ENCODE measurements at regions not wholly inside any gene's neighbourhood (a gene's known extent, or its start where the extent isn't known, plus 50 kb on each side); places are given as distances from the start of the nearest gene placed in this dataset.

DNA sequence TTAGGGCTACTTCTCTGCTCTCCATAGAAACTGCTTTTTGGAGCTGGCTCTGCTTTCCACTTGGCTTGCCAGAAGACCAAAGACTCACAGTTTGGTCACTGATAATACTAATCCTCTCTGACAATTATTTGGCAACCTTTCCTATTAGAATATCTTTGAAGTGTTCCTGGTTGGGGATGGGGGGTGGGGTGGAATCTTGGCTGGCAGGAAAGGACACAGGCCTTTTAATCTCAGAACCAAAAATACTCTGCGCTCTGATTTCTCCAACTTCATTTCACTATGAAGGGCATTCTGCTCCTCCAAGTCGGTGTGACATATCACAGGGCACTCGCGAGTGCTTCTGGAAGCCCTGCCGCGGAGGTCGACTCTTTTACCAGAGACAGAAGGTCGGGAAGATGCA is 1329.0 kb upstream of the WWC1 start:
- H3K27ac ChIP-seq, result no peak overlapping the region
- no peak for TF ChIP-seq ZFX (IDR thresholded peaks at IDR 0.05; ENCODE audit: borderline replicate concordance)
- TF ChIP-seq, protein P1, sequence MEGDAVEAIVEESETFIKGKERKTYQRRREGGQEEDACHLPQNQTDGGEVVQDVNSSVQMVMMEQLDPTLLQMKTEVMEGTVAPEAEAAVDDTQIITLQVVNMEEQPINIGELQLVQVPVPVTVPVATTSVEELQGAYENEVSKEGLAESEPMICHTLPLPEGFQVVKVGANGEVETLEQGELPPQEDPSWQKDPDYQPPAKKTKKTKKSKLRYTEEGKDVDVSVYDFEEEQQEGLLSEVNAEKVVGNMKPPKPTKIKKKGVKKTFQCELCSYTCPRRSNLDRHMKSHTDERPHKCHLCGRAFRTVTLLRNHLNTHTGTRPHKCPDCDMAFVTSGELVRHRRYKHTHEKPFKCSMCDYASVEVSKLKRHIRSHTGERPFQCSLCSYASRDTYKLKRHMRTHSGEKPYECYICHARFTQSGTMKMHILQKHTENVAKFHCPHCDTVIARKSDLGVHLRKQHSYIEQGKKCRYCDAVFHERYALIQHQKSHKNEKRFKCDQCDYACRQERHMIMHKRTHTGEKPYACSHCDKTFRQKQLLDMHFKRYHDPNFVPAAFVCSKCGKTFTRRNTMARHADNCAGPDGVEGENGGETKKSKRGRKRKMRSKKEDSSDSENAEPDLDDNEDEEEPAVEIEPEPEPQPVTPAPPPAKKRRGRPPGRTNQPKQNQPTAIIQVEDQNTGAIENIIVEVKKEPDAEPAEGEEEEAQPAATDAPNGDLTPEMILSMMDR (IDR thresholded peaks at IDR 0.05), result no peak

DNA sequence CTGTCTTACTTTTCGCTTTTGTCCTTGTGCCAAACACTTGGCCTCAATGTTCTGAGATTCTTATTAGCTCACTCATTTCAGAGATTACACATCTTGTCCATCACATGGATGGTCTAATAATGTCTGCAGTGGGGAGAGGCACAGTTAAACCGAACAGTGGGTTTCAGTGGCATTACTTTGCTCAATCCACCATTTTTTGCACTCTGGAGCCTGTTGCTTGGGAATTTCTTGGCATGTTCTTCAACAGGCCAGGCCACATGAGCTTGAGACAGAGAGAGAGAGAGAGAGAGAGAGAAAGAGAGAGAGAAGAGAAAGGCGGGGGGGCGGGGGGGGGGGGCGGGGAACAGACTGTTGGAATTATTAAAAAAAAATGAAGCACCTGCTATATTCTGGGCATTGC is 1327.8 kb upstream of the WWC1 start:
- H3K27ac ChIP-seq, result no peak overlapping the region
- TF ChIP-seq, protein P1 (IDR thresholded peaks at IDR 0.05), result no peak
- no peak for TF ChIP-seq ZFX (IDR thresholded peaks at IDR 0.05; ENCODE audit: borderline replicate concordance)

DNA sequence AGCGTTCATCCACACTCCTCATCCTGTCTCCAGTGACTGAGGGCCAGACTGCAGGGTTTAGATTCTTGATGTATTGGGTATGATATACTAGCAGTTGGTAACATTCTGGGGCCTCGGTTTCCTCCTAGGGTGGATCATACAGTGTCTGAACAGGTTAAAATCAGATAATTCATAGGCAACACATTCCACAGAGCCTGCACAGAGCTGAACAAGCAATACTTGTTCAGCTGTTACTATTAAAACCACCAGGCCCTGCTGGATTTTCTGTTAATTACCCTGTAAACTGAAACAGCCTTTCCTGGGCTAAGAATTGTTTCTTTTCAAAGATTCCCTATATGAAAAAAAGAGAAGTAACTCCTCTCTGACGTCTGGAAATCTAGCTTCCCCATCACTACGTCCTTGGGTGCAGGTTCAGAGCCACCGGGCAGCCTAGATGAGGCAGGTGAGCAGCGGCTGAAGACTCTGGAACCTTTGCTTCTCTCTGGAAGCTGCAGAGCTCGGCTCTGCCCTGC is 1313.5 kb upstream of the WWC1 start:
- TF ChIP-seq, protein P1 (IDR thresholded peaks at IDR 0.05), result no peak
- no peak for TF ChIP-seq ZFX (IDR thresholded peaks at IDR 0.05; ENCODE audit: borderline replicate concordance)
- no peak overlapping the region for H3K27ac ChIP-seq

DNA sequence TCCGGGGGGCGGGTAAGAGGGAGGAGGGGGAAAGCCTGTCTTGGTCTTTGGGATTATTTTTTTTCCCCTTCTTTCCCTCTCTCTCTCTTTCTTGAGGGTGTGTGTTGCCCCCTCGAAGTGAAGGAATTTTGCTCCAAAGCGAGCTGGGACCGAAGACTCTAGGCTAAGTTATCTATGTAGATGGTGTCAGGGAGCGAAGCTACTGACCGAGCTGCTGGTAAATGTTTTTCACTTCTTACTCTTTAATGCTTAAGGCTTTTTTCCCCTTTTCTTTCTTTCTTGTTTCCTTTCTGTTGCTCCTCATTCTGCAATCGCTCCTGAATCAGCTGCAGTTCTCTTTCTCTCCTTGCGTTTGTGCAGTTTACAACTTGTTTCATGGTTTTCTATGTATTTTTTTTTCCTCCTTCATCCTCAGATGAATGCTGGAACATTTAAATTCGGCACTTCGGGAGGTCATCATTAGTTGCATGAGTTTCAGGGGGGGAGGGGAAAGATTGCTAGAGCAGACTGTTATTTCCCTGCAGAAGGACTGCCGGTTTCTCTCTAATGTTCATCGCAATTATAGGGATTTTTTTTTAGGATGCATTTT is 1312.0 kb upstream of the WWC1 start:
- TF ChIP-seq, protein P1 (IDR thresholded peaks at IDR 0.05), result 0 out of 2 replicates have a peak, but pooled peaks have one; percentile 1
- no peak for TF ChIP-seq ZFX (IDR thresholded peaks at IDR 0.05; ENCODE audit: borderline replicate concordance)
- H3K27ac ChIP-seq, result peak overlapping the region; percentile 21; the same call in 1 of the 2 replicates

DNA sequence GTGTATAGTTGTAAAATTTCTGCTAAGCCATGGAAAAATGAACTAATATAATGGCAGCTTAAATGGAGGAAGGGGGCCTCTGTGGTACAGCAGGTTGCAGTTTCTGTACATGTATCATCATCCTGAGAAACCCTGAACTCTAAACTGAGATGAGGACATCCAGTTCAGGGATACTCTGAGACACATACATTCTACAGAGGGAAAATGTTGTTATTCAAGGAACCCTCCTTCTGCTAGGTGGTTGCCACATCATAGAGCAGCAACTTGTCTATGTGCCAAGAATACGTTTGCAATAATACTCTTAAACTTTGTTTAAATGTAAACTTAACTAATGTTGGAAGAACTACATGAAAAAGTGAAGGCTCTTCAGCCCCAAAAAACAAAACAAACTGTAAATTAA is 1310.8 kb upstream of the WWC1 start:
- no peak for TF ChIP-seq ZFX (IDR thresholded peaks at IDR 0.05; ENCODE audit: borderline replicate concordance)
- no peak overlapping the region for H3K27ac ChIP-seq

DNA sequence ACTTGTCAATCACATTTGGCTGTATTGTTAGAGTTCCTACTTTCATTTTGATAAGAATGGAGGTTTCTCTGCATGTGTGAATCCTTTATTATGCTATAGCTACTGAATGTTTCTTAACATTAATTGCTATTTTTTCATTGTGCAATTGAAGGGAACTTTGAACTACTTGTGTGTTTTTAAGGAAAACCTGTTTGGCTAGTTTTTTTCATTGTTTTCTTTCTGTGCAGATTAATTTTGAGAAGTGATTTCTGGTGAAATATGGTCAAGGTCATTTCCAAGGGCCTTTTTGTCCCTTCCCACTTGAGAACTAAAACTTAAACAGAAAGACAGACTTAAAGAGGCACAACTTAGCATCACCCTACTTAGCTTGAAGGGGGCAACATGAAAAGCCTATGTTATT is 1309.2 kb upstream of the WWC1 start:
- no peak for TF ChIP-seq ZFX (IDR thresholded peaks at IDR 0.05; ENCODE audit: borderline replicate concordance)
- TF ChIP-seq, protein P1 (IDR thresholded peaks at IDR 0.05), result no peak
- no peak overlapping the region for H3K27ac ChIP-seq

DNA sequence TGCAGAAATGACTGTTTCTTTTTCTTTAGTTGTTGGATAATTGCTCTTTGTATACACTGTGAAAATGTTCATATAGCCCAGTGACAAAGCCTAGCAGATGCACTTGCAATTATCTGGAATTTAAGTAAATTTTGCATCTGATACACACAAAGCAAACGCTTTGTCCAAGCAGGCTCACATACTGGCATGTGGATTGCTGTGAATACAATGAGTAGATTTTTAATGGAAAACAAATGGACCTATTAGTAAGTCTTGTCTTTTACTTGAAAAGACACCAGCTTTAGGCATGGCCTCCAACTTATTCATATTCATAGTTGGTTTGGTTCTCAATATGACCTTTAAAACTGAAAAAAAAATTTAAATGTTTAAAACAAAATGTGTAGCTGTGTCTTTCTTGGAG is 1299.8 kb upstream of the WWC1 start:
- TF ChIP-seq, protein P1 (IDR thresholded peaks at IDR 0.05), result no peak
- TF ChIP-seq ZFX (IDR thresholded peaks at IDR 0.05; ENCODE audit: borderline replicate concordance), result no peak
- no peak overlapping the region for H3K27ac ChIP-seq

DNA sequence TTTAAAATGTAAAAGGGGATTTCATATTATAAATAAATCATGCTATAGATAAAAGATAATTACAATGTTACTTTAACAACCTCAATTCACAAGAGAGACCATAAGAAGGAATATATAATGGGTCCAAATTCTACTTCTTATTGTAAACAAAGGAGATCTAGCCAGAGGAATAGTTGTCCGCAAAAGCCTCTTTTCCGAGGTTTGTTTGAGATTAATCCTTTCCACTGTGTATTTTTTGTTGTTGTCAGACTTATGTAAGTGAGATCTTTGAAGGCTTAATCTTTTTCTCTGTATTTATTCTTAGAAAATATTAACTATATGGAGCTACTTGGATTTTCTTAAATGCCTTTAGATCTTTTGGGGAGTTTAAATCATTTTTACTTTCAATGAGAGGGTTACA is 1299.3 kb upstream of the WWC1 start:
- TF ChIP-seq ZFX (IDR thresholded peaks at IDR 0.05; ENCODE audit: borderline replicate concordance), result no peak
- TF ChIP-seq, protein P1 (IDR thresholded peaks at IDR 0.05), result no peak
- H3K27ac ChIP-seq, result no peak overlapping the region
